CD4-positive, alpha-beta T cell treated with Interleukin-4 for 4 hours (primary cell): ENCODE measurements at regions not wholly inside any gene's neighbourhood (a gene's known extent, or its start where the extent isn't known, plus 50 kb on each side); places are given as distances from the start of the nearest gene placed in this dataset.

Experiments
- DNase-seq: peaks from one replicate; pipeline ENCODE4 v3.0.0-alpha.2; 2020

- no peak for DNase-seq
These were observed 803.7 kb downstream of the KCNT2 start for GRCh38 chr1:195804547-195804946.

DNA sequence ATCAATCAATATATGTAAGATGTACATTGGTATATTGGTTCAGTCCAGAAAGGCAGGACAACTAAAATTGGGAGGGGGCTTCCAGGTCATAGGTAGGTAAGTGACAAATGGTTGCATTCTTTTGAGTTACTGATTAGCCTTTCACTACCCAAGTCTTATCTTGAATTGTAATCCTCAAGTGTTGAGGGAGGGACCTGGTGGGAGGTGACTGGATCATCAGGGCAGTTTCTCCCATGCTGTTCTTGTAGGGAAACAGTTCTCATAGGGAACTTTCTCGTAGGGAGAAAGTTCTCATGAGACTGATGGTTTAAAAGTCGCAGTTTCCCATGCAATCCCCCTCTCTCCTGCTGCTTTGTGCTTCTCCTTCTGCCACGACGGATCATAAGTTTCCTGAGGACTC is 809.2 kb downstream of the KCNT2 start:
- DNase-seq: no peak

- DNase-seq: no peak
These were observed 814.0 kb downstream of the KCNT2 start for GRCh38 chr1:195794225-195794624.

DNA sequence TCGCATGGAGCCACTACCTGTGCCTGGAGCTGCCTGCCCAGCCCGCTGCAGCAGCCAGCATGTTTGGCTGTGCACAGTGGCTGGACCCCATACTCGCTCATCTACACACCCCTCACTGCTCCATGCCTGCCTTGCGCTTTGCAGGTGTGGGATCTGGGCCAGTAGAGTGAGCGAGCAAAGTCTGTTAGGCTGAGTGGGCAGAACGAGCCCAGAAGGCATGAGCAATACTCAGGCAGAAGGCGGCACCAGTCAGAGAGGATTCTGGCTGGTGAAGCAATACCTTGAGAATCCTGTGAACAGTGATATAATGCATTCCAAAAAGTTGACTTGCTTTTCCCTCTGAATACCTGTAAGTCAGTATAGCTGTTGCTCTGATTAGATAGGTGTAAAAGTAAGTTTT is 816.4 kb downstream of the KCNT2 start:
- no peak for DNase-seq

DNA sequence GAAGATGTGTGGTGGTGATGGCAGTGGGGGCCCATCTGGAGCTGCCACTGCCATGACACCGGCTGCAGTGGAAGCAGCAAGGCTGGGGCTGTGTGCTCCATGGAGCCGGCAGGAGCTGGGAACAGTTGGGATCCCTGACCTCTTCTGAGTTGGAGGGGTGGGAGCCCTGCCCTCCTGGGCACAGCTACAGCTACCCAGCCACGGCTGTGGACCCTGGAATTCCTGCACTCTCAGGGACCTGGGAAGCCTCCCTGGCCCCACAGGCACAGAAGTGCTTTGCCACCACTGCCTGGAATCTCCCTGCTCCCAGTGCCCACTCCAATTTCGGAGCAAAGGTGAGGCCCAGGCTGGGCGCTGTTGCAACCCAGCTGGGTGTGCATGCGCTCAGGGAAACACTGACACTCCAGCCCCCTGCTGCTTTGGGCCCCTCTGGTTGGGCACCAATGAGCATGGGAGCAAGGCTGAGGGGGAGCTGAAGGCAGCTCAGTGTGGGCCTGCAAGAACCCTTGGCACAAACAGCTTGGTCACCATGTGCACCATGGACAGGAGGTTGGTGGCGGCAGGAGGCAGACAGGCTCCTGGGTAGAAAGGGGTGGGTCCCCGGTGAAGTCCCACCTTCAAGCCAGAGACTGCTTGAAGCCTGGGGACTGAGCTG is 817.6 kb downstream of the KCNT2 start:
- DNase-seq: no peak

DNA sequence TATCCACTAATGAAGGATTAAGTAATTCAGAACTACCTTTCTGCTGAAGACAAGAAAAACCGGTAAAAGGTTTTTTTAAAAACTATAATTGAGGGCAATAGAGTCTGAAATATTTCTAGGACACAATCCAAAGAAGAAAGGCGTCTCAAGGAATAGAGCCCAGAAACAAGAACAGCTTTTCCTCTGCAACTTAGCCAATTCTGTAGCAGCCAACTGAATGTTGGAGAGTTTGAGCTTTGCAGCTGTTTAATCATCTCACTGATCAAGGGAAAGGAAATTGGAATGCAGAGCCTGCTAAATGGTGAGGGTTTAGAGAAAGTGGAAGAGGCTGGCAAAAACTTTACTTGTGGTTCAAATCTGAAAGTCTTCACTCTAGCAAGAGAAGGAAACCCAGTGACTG is 818.9 kb downstream of the KCNT2 start:
- no peak for DNase-seq

- no peak for DNase-seq
These were observed 819.5 kb downstream of the KCNT2 start for GRCh38 chr1:195788721-195789120.

DNA sequence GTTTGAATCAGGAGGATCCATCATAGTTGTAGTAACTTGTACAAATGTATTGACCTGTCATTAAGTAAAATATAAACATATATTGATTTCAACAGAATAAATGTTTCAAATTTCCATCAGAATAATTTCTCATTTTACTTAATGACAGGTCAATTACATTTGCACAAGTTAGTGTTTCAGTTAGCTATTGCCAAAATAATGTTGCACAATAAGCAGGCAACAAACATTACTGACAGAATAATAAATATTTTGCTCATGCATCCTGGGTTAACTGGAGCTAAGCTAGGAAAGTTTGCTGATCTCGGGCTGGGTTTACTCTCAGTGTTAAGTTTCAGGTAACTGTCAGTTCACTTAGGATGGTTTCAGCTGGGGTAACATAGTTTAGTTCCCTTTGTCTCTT is 822.4 kb downstream of the KCNT2 start:
- DNase-seq: no peak

DNA sequence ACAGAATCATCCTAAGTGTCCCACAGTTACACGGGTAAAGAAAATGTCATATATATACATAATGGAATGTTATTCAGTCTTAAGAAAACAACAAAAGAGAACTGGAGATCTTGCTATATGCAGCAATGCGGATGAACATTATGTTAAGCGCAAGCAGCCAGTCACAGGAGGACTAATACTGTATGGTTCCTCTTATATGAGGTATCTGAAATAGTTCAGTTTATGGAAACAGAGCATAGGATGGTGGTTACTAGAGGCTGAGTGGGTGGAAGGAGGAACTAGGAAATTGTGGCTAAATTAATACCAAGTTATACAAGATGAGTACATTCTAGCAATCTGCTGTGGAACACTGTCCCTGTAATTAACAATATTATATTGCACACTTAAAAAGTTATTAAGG is 834.3 kb downstream of the KCNT2 start:
- no peak for DNase-seq

- DNase-seq: no peak
These were observed 838.8 kb downstream of the KCNT2 start for GRCh38 chr1:195769461-195769860.

GRCh38 chr1:195768936-195769335 is 839.3 kb downstream of the KCNT2 start:
- no peak for DNase-seq

GRCh38 chr1:195768377-195768776 is 839.9 kb downstream of the KCNT2 start:
- no peak for DNase-seq

GRCh38 chr1:195766709-195767108 is 841.5 kb downstream of the KCNT2 start:
- no peak for DNase-seq

GRCh38 chr1:195765099-195765498 is 843.1 kb downstream of the KCNT2 start:
- no peak for DNase-seq

DNA sequence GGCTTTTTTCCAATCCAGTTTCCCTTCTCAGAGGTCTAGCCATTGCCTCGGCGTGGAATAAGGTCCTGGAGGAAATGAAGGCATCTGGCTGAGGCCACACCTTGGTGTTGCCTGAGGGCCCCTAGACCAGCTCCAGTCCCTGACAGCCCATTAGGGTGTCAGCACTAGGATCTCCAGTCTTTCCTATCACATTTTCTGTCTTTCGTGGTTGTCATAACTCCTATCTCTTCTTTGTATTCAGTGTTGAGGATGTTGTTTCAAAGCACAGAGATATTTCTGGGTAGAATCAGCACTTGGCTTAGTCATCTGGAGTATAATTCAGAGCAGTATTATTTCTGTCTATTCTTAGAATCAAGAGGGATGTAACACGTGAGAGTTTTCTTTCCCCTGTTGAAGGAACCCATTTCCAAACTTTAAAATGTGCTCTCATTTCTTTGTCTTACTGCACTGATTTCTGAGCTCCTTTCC is 844.3 kb downstream of the KCNT2 start:
- DNase-seq: no peak

DNA sequence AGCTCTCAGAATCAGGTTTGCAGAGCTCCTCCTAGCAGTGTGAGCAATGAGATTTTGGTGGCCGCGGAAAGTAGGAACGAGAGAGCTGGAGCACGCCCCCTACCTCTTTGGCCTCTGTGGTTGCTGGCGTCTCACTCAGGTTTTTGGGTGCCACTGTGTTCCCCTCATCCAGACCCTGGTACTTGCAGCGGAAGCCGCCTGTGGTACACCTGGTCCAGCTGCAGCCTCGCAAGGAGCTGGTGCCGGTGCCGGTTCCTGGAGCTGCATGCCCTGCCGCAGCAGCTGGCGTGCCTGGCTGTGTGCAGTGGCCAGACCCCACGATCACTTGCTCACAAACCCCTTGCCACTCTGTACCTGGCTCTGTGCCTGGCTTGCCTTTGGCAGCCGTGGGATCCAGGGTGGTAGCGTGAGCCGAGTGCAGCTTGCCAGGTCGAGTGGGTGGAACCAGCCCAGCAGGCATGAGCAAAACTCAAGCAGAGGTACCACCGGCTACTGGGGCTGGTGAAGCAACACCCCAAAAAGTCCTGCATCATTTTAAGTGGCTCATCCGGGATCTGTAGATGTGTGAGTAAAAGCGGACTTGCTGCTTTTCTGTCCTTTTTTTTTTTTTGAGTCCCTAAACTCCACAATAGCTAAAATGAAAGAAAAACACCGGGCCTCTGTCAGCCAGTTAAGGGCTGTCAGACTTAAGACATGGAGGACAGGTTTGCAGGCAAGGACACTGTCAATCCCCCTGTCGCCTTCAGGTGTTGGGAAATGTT is 844.9 kb downstream of the KCNT2 start:
- DNase-seq: no peak

DNA sequence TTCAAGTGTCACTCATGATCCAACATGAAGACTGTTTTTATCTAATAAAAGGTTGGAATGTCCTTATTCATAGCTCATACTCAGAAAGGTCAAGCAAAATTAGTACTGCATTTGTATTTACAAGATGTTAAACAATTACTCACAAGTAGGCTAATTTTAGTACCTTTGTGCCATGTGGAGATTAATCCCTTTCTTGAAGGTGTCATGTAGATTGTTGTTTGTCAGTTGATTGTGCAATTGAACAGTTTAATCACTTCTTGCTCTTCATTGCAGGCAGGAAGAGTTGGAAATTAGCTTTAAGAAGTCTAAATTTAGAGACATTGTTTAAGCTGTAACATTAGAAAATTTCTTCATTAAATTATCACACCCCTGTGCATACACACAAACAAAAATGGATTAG is 847.1 kb downstream of the KCNT2 start:
- no peak for DNase-seq

DNA sequence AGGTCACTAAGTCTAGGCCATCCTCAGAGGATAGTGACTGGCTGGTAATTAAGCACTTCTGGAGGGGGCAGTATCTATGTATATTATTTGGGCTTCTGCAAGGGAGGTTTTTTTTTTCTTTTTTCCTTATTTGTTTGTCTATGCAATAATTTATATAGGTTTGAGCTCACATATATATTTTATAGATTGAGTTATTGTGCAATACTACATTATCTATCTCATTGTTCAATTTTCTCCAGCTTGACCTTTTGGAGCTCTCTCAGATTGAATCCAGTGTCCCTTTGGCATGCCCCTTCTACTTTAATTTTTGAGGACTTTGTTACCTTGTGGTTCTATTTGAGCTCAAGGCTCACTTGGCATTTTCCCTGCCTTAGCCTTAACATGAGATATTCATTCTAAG is 852.1 kb downstream of the KCNT2 start:
- DNase-seq: no peak

DNA sequence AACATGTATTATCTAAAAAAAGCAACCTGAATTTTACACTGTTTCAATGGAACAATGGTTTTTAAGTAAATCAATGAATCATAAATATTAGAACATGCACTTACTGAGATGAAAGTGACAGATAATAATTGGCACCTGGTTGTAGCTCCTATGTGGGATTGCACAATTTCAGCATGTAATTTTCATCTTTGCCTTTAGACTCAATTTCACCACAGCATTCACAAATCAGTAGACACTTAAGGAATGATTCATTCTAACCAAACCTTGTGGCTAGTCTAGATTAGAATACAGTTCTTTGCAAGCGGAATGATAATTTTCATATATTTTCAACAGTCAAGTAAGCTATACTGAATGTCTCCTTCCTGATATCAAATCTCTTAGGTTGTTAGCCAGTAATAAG is 853.4 kb downstream of the KCNT2 start:
- DNase-seq: no peak

GRCh38 chr1:195754303-195754702 is 853.9 kb downstream of the KCNT2 start:
- no peak for DNase-seq

- DNase-seq: no peak
These were observed 859.3 kb downstream of the KCNT2 start for GRCh38 chr1:195748969-195749368.

DNA sequence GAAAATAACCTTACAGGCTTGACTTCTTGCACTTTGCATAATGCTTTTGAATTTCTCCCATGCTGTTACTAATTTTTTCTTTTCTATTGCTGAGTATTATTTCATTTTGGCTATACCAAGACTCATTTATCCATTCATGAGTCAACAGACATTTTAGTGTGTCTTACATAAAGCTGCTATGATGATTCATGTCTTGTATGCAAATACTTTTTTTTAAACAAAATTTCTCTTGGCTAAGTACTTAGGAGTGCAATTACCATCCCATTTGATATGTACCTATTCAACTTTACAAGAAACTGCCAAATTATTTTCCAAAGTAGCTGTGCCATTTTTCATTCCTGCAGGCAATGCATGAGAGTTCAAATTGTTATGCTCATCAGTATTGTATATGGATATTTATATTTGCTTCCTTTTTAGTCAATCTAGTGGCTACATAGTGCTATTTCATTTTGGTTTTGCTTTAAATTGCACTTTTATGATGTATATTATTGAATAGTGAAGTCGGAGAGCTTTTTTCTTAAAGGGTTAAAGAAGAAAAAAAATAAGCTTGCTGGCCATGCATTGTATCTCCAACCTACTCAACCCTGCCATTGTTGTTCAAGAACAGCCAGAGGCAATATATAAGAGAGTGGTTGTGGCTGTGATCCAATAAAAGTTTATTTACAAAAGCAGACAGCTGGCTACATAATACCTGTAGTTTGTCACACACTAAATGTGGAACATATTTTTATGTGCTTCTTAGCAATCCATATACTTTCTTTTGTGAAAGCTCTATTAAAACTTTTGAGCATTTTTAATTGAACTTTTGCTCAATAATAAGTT is 862.8 kb downstream of the KCNT2 start:
- DNase-seq: no peak

GRCh38 chr1:195744256-195744655 is 864.0 kb downstream of the KCNT2 start:
- DNase-seq: no peak

GRCh38 chr1:195740862-195741261 is 867.4 kb downstream of the KCNT2 start:
- no peak for DNase-seq
